PC-3 (cell line): ENCODE measurements at regions not wholly inside any gene's neighbourhood (a gene's known extent, or its start where the extent isn't known, plus 50 kb on each side); places are given as distances from the start of the nearest gene placed in this dataset.

Experiments
- CTCF ChIP-seq: fragments of 300-600 bp; sonication (generic); conservative IDR thresholded peaks from 2 replicates; pipeline ENCODE4 v1.5.1; 2017; ENCODE audit warnings: antibody characterized with exemption, low read depth, mild to moderate bottlenecking, low read length
- EZH2 ChIP-seq: fragments of 300-600 bp; sonication (generic); IDR thresholded peaks from one replicate; pipeline ENCODE4 v1.6.1; 2017; ENCODE audit warnings: antibody characterized with exemption, mild to moderate bottlenecking, low read length; ENCODE audit not compliant: unreplicated experiment
- EZH2phosphoT487 ChIP-seq: fragments of 300-600 bp; sonication (generic); IDR thresholded peaks from 2 replicates; pipeline ENCODE4 v1.6.1; 2018; ENCODE audit warnings: mild to moderate bottlenecking, antibody characterized with exemption, low read length, borderline replicate concordance

- TF ChIP-seq CTCF, result no peak
- TF ChIP-seq EZH2, result no peak
- no peak for TF ChIP-seq EZH2phosphoT487
Measured at GRCh38 chr4:15255537-15255936, 172.3 kb upstream of the C1QTNF7 start.
